ENCODE measurements at regions not wholly inside any gene's neighbourhood (a gene's known extent, or its start where the extent isn't known, plus 50 kb on each side); places are given as distances from the start of the nearest gene placed in this dataset.

DNA sequence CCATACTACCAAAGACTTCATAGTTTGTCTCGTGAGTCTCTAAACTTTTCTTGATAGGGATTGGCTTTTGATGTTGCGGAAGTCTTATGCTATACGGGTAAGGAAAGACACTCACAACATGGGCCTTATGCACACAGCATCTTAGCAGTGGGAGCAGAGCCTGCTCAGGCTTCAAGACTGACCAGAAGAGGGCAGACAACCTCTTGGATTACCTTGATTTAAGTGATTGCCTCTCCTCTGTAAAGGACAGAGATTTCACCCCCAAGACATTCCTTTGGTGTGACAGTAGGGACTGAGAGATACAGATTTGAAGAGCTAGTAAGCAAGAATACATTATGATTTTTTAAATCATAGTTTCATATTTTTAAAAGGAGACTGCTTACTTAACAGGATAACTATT lies 71.0 kb upstream of the SAMD3 start:
- Histone ChIP-seq H3K9me3 (replicated peaks; ENCODE audit: control insufficient read depth, insufficient read depth, low read depth, low read length) (no peaks in the 10 kb centered on the region), H3K4me2 (ENCODE audit: insufficient read depth, low read length) (no peak overlapping the region), H2AFZ (ENCODE audit: low read depth, low read length) (no peak overlapping the region), H3K4me3 (no peak overlapping the region), H3K27me3 (ENCODE audit: control insufficient read depth in 2 of 2, insufficient read depth in 2 of 2, low read length in 2 of 2) (no peaks in the 10 kb centered on the region; a peak in 2 of 5 replicates), H3K79me2 (ENCODE audit: control insufficient read depth, insufficient read depth, low read length) (no peaks in the 10 kb centered on the region), H3K27ac (ENCODE audit: extremely low read depth, low read depth, low read length) (no peak overlapping the region), H4K20me1 (replicated peaks; ENCODE audit: control insufficient read depth, insufficient read depth, low read length) (no peaks in the 10 kb centered on the region), H3K9ac (ENCODE audit: insufficient read depth in 1 of 2, low read depth in 2 of 2, low read length in 2 of 2) (no peak overlapping the region), H3K36me3 (ENCODE audit: control insufficient read depth, insufficient read depth, low read length) (no peaks in the 10 kb centered on the region), H3K9me1 (ENCODE audit: control insufficient read depth, insufficient read depth, low read length) (no peaks in the 10 kb centered on the region), H3K4me1 (replicated peaks in 1 of 2; ENCODE audit: control insufficient read depth in 2 of 2, insufficient read depth in 2 of 2, low read length in 2 of 2) (no peaks in the 10 kb centered on the region)
- in situ Hi-C loops (cut with MboI) (no loop called here), intact Hi-C loops (cut with micrococcal nuclease) (no loop called here)
- ChIA-PET POLR2A (no interaction called here), CTCF (ENCODE audit: low intra/inter-chr PET ratio) (no interaction called here)
- FAIRE-seq (peak; percentile 67), DNase-seq (ENCODE audit: extremely low read depth in 1 of 4, low spot score in 3 of 4) (peak; percentile 19 to 47 (median 30)), ATAC-seq (peak; percentile 93)
- WGBS (ENCODE audit: insufficient coverage, low coverage, missing lambda C conversion rate) = 0% methylated on average over 3 of the region's 3 CpGs
- BruUV-seq (replicated peaks) = no TSS peak
- TF ChIP-seq ZNF253 (CRISPR knock-in tag; conservative IDR thresholded peaks at IDR 0.05) (no peak), RAD21 (CRISPR knock-in tag; conservative IDR thresholded peaks at IDR 0.05 in 1 of 2, IDR thresholded peaks at IDR 0.05 in 1 of 2) (peak in 1 of 2 experiments; percentile 56; a peak in 2 of 4 replicates), RCOR1 (IDR thresholded peaks at IDR 0.05; ENCODE audit: borderline replicate concordance in 1 of 2, low read depth in 2 of 2, low read length in 2 of 2) (peak in 1 of 2 experiments; percentile 51; a peak in 1 of 4 replicates), MCM3 (IDR thresholded peaks at IDR 0.05) (no peak), CTCFL (IDR thresholded peaks at IDR 0.05; ENCODE audit: borderline replicate concordance, insufficient read depth, low read depth, low read length, poor library complexity, severe bottlenecking) (peak; percentile 41), REST (IDR thresholded peaks at IDR 0.05; ENCODE audit: borderline replicate concordance) (peak; percentile 8; the same call in 1 of the 2 replicates), REST (CRISPR knock-in tag; IDR thresholded peaks at IDR 0.05; ENCODE audit: low read depth) (no peak), KDM1A (IDR thresholded peaks at IDR 0.05) (peak; percentile 85 to 91; a peak in 3 of 4 replicates), SRSF1 (IDR thresholded peaks at IDR 0.05; ENCODE audit: low read depth, low read length) (no peak), RBM39 (optimal IDR thresholded peaks at IDR 0.05; ENCODE audit: low read depth, low read length) (no peak), ZBED1 (IDR thresholded peaks at IDR 0.05) (no peak)

All from K562 (cell line).